ENCODE measurements at regions not wholly inside any gene's neighbourhood (a gene's known extent, or its start where the extent isn't known, plus 50 kb on each side); places are given as distances from the start of the nearest gene placed in this dataset.

DNA sequence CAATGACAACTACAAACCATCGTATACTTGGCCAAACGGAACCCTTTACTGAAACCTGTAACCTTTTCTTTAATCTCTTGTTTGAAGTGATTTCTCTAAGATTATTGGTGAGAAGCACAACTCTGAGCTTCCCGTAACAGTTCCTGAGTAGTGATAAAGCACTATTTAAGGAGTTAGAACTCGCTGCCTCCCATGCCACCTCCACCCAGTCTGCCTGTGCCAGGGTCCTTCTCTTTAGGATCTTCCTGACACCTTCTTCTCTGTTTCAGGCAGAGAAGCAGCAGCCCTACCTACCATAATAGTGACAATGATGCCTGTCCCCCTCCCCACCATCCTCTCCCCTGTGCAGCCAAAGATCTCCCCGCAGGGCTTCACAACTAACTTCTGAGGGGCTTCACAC lies 330.6 kb downstream of the ZSWIM6 start:
- no peak overlapping the region for H3K4me3 ChIP-seq (ENCODE audit: low read depth, low read length)
- no peak for TF ChIP-seq CTCF (IDR thresholded peaks at IDR 0.05; ENCODE audit: low read depth, low read length)

DNA sequence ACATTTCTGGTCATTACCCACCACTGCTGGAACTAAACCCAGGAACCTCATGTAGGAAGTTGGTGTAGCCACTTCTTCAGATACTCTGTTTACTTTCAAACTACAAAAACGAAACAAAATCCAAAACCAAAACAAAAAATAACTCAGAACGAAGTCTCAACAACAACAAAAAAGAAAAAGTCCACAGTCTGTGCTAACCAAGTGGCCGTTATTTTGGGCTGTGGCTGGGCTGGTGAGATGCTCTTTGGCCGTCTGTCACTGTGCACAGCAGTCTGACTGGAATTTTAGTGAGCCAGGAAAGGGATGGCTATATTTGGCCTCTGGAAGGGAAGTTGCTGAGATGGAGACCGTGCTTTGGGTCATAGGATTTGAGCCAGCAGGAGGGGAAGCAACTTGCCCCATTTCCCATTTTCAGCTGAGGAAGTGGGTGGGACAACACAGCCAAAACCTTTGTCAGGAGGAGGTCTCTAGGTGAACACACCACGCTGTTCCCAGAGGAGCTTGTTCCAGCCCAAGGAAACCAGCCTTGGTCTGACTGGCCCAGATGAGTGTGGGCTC lies 334.1 kb downstream of the ZSWIM6 start:
- peak overlapping the region; percentile 26; the same call in 1 of the 2 replicates for H3K4me3 ChIP-seq (ENCODE audit: low read depth, low read length)
- TF ChIP-seq CTCF (IDR thresholded peaks at IDR 0.05; ENCODE audit: low read depth, low read length): no peak

- no peak overlapping the region for H3K4me3 ChIP-seq (ENCODE audit: low read depth, low read length)
Measured at GRCh38 chr5:61667525-61668218, 335.6 kb downstream of the ZSWIM6 start.

DNA sequence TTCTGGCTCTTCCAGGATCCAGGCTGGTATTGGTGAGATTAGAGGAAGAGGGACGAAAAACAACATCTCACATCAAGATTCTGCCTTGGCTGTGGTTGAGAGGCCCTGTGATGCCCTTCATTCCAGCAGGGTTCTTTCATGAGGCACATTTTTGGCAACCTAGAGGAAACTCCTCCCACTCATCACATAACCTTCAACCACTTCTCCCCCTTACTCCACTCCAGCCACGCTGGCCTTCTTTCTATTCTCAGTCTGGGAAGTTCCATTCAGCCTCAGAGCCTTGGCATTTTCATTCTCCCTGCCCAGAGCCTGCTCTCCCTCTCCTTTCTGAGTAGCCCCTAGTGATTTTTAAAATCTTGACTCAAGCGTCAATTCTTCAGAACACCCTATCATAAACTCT lies 337.5 kb downstream of the ZSWIM6 start:
- TF ChIP-seq CTCF (IDR thresholded peaks at IDR 0.05; ENCODE audit: low read depth, low read length): no peak
- no peak overlapping the region for H3K4me3 ChIP-seq (ENCODE audit: low read depth, low read length)

More at GRCh38 chr5:61667525-61668218, 335.6 kb downstream of the ZSWIM6 start:
- TF ChIP-seq CTCF (IDR thresholded peaks at IDR 0.05; ENCODE audit: low read depth, low read length): no peak

DNA sequence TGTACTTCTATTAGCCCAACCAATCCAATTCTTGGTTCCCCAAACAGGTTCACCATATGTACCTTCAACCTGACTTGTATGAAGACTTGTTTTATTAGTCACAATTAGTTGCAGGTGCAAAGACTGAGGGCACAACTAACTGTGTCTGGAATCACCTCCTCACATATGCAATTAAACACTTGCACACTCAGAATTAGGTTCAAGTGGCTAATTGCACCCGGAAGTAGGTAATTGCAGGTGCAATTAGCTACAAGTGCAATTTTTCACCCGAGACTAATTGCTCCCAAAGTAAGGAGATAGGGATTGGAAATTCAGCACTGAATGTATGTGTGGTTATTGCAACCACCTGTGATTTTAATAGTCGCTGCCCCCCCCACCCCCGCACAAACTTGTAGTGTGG lies 338.9 kb downstream of the ZSWIM6 start:
- no peak for TF ChIP-seq CTCF (IDR thresholded peaks at IDR 0.05; ENCODE audit: low read depth, low read length)

DNA sequence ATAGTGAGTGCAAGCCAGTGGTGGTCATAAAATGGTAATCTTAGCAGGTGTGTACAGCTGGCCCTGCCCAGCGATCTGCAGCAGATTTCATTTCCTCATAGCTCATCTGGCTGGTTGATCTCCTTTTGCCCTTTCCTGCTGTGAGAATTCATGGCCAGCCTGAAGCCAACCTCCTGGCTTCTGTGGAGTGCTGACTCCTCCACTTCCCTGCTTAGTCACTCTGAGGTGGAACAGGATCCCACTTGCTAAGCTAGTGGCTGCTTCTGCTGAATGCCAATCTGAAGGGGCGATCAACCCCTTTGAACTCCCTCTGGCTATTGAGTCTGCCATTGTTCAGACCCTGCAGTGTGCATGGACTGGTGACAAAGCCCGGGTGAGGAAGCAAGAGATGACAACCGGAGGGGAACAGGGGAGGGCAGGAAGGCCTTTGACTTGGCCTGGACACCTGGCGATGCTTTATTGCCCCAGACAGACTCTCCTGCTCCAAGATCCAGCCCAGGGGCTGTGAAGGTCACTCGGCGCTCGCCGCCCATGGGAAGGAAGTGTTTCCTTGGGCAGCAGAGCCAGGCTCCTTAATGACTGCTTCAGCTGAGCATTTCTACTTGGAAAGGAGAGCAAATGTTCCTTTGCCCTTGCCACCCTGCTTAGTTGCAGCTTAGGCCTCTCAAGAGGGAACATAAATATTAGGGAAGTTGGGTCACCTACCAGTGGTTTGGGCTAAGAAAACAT lies 341.1 kb downstream of the ZSWIM6 start:
- no peak for TF ChIP-seq CTCF (IDR thresholded peaks at IDR 0.05; ENCODE audit: low read depth, low read length)
- H3K4me3 ChIP-seq (ENCODE audit: low read depth, low read length): no peak overlapping the region

More for the DNA sequence above, 338.9 kb downstream of the ZSWIM6 start:
- no peak overlapping the region for H3K4me3 ChIP-seq (ENCODE audit: low read depth, low read length)

GRCh38 chr5:61674378-61674777 lies 342.3 kb downstream of the ZSWIM6 start:
- TF ChIP-seq CTCF (IDR thresholded peaks at IDR 0.05; ENCODE audit: low read depth, low read length): no peak

More at GRCh38 chr5:61674378-61674777, 342.3 kb downstream of the ZSWIM6 start:
- H3K4me3 ChIP-seq (ENCODE audit: low read depth, low read length): no peak overlapping the region

Data from WI38 (cell line).